ENCODE measurements at regions not wholly inside any gene's neighbourhood (a gene's known extent, or its start where the extent isn't known, plus 50 kb on each side); places are given as distances from the start of the nearest gene placed in this dataset.
A peak's percentile ranks its signal among the peaks of the same experiment; 100 is the strongest.
"Not testable (repeated sequence)": the region's sequence is repeated elsewhere in the genome, so short reads cannot be mapped to it uniquely, and the experiment has no call there.

GRCh38 chr1:148049115-148049496 lies 103.0 kb downstream of the NBPF11 start:
- intact Hi-C loops (cut with DNase I; ENCODE audit: low total_unique reads) = not testable (repeated sequence)
- DNase-seq = peak in 1 of 2 donors; percentile 2
- WGBS, 5 donors = 0 to 8% (median 4%) methylated on average over 20 to 25 of the region's 25 CpGs

GRCh38 chr1:148048423-148049114 lies 103.5 kb downstream of the NBPF11 start:
- H3K36me3 ChIP-seq; H3K9me3 ChIP-seq; intact Hi-C loops (cut with DNase I; ENCODE audit: low total_unique reads); H3K27ac ChIP-seq: not testable (repeated sequence)
- 13 to 22% (median 17%) methylated on average over 29 to 40 of the region's 51 CpGs; no CpG with 5 or more reads in 2 of the 5 donors for WGBS, 5 donors
- H3K27me3 ChIP-seq = peaks cover 0 to 27% (median 10%) of the 10 kb centered on the region in 3 donors
- peak in 1 of 2 donors; percentile 12 for DNase-seq
- peak overlapping the region; percentile 17 to 32 (median 20) for H3K4me3 ChIP-seq
- peaks cover 0 to 10% (median 6%) of the 10 kb centered on the region in 4 donors for H3K4me1 ChIP-seq

More at GRCh38 chr1:148049115-148049496, 103.0 kb downstream of the NBPF11 start:
- Histone ChIP-seq H3K27me3 (peaks cover 0 to 27% (median 10%) of the 10 kb centered on the region in 3 donors), H3K4me1 (peaks cover 0 to 10% (median 6%) of the 10 kb centered on the region in 4 donors), H3K4me3 (peak overlapping the region; percentile 17 to 32 (median 20))
- H3K9me3 ChIP-seq, H3K36me3 ChIP-seq, H3K27ac ChIP-seq: not testable (repeated sequence)

- peaks cover 0 to 10% (median 6%) of the 10 kb centered on the region in 4 donors for H3K4me1 ChIP-seq
- intact Hi-C loops (cut with DNase I; ENCODE audit: low total_unique reads); DNase-seq; H3K4me3 ChIP-seq; H3K27ac ChIP-seq; H3K9me3 ChIP-seq; H3K36me3 ChIP-seq: not testable (repeated sequence)
- 69 to 96% (median 92%) methylated on average over 3 of the region's 4 CpGs; no CpG with 5 or more reads in 1 of the 5 donors for WGBS, 5 donors
- H3K27me3 ChIP-seq = peaks cover 0 to 27% (median 10%) of the 10 kb centered on the region in 3 donors
These were observed 106.2 kb downstream of the NBPF11 start for GRCh38 chr1:148045872-148046271.

GRCh38 chr1:148044495-148044894 lies 107.6 kb downstream of the NBPF11 start:
- H3K27me3 ChIP-seq = peaks cover 0 to 24% (median 10%) of the 10 kb centered on the region in 3 donors
- H3K4me1 ChIP-seq = peaks cover 0 to 10% (median 6%) of the 10 kb centered on the region in 4 donors
- DNase-seq; intact Hi-C loops (cut with DNase I; ENCODE audit: low total_unique reads); H3K36me3 ChIP-seq; H3K27ac ChIP-seq; H3K9me3 ChIP-seq; H3K4me3 ChIP-seq: not testable (repeated sequence)
- WGBS, 5 donors = 62 to 90% (median 78%) methylated on average over 6 of the region's 6 CpGs
